Trophoblast cell (in vitro differentiated cells and primary cell): ENCODE measurements at regions not wholly inside any gene's neighbourhood (a gene's known extent, or its start where the extent isn't known, plus 50 kb on each side); places are given as distances from the start of the nearest gene placed in this dataset.

ENCODE experiments used
- DNase-seq, 2 donors: peaks; one replicate each; pipeline ENCODE4 v3.0.0-alpha.2; 2016
- H2AFZ ChIP-seq: 2 replicates; pipeline ENCODE4 v1.6.1; 2013; ENCODE audit warnings: low read length, moderate library complexity, mild to moderate bottlenecking; ENCODE audit not compliant: insufficient read depth, poor library complexity
- H2AK5ac ChIP-seq: 2 replicates; pipeline ENCODE4 v1.6.1; 2013; ENCODE audit warnings: mild to moderate bottlenecking, low read length
- H2BK120ac ChIP-seq: 2 replicates; pipeline ENCODE4 v1.6.1; 2013; ENCODE audit warnings: low read length, mild to moderate bottlenecking, moderate library complexity; ENCODE audit not compliant: insufficient read depth, poor library complexity
- H2BK12ac ChIP-seq: 2 replicates; pipeline ENCODE4 v1.6.1; 2013; ENCODE audit warnings: mild to moderate bottlenecking, low read length, moderate library complexity
- H2BK5ac ChIP-seq: 2 replicates; pipeline ENCODE4 v1.6.1; 2013; ENCODE audit warnings: low read length, low read depth, moderate library complexity, mild to moderate bottlenecking; ENCODE audit not compliant: poor library complexity
- H3K14ac ChIP-seq: 2 replicates; pipeline ENCODE4 v1.6.1; 2013; ENCODE audit warnings: mild to moderate bottlenecking, low read length
- H3K18ac ChIP-seq: 2 replicates; pipeline ENCODE4 v1.6.1; 2013; ENCODE audit warnings: mild to moderate bottlenecking, low read length
- H3K23ac ChIP-seq: 2 replicates; pipeline ENCODE4 v1.6.1; 2013; ENCODE audit warnings: low read length
- H3K27ac ChIP-seq: 2 replicates; pipeline ENCODE4 v1.5.1; 2013; ENCODE audit warnings: low read depth, mild to moderate bottlenecking, inconsistent platforms, low read length, moderate library complexity
- H3K27me3 ChIP-seq: 2 replicates; pipeline ENCODE4 v1.6.1; 2013; ENCODE audit warnings: inconsistent platforms, mild to moderate bottlenecking, low read length, moderate library complexity; ENCODE audit not compliant: insufficient read depth
- H3K36me3 ChIP-seq, 2 experiments: 1 replicate in 1 of 2; 2 replicates in 1 of 2; pipeline ENCODE4 v1.6.1; 2013; ENCODE audit warnings: low read length in 2 of 2, mild to moderate bottlenecking in 2 of 2, moderate library complexity in 1 of 2; ENCODE audit not compliant: insufficient read depth in 2 of 2, control insufficient read depth in 1 of 2
- H3K4ac ChIP-seq: 2 replicates; pipeline ENCODE4 v1.6.1; 2013; ENCODE audit warnings: low read depth, mild to moderate bottlenecking, low read length, moderate library complexity
- H3K4me1 ChIP-seq, 2 experiments: 1 replicate in 1 of 2; 2 replicates in 1 of 2; pipeline ENCODE4 v1.6.1; 2013; ENCODE audit warnings: low read length in 2 of 2, mild to moderate bottlenecking in 2 of 2, moderate library complexity in 1 of 2; ENCODE audit not compliant: insufficient read depth in 2 of 2, control insufficient read depth in 1 of 2
- H3K4me2 ChIP-seq: 2 replicates; pipeline ENCODE4 v1.6.1; 2013; ENCODE audit warnings: inconsistent platforms, mild to moderate bottlenecking, low read length, moderate library complexity
- H3K4me3 ChIP-seq: 2 replicates; pipeline ENCODE4 v1.5.1; 2013; ENCODE audit warnings: mild to moderate bottlenecking, low read depth, low read length, inconsistent platforms
- H3K79me1 ChIP-seq: one replicate; pipeline ENCODE4 v1.6.1; 2013; ENCODE audit warnings: low read length
- H3K79me2 ChIP-seq: 2 replicates; pipeline ENCODE4 v1.6.1; 2013; ENCODE audit warnings: low read length, mild to moderate bottlenecking; ENCODE audit not compliant: control insufficient read depth, insufficient read depth, poor library complexity
- H3K9ac ChIP-seq: 2 replicates; pipeline ENCODE4 v1.6.1; 2013; ENCODE audit warnings: mild to moderate bottlenecking, low read length
- H3K9me3 ChIP-seq: 2 replicates; pipeline ENCODE4 v1.6.1; 2013; ENCODE audit warnings: low read depth, mild to moderate bottlenecking, control low read depth, inconsistent platforms, low read length; ENCODE audit not compliant: insufficient read depth
- H4K12ac ChIP-seq: 2 replicates; pipeline ENCODE4 v1.6.1; 2013; ENCODE audit warnings: low read depth, mild to moderate bottlenecking, low read length, moderate library complexity
- H4K8ac ChIP-seq: 2 replicates; pipeline ENCODE4 v1.6.1; 2013; ENCODE audit warnings: low read depth, mild to moderate bottlenecking, low read length, moderate library complexity
- H4K91ac ChIP-seq: one replicate; pipeline ENCODE4 v1.6.1; 2013; ENCODE audit warnings: low read depth, mild to moderate bottlenecking, low read length, moderate library complexity
- WGBS: extraction: QIAGEN DNeasy Blood & Tissue Kit; methylation state at CpG from one replicate; pipeline ENCODE4 v1.1.7; 2013; ENCODE audit warnings: missing lambda C conversion rate; ENCODE audit not compliant: insufficient read length, insufficient coverage; ENCODE audit errors: extremely low coverage; 5-methylcytosine and 5-hydroxymethylcytosine counted together

GRCh38 chr3:152902141-152902669 is 67.3 kb downstream of the P2RY1 start:
- Histone ChIP-seq H3K18ac (no peak overlapping the region), H3K27ac (no peak overlapping the region), H2AFZ (no peak overlapping the region), H3K36me3 (no peaks in the 10 kb centered on the region), H4K8ac (no peak overlapping the region), H2BK5ac (no peak overlapping the region), H3K9ac (no peak overlapping the region), H4K12ac (no peak overlapping the region), H3K27me3 (no peaks in the 10 kb centered on the region), H3K14ac (no peak overlapping the region), H3K79me1 (no peaks in the 10 kb centered on the region), H3K4me3 (no peak overlapping the region), H3K9me3 (no peaks in the 10 kb centered on the region), H3K23ac (no peak overlapping the region), H3K4ac (no peak overlapping the region), H4K91ac (no peak overlapping the region), H3K4me2 (no peak overlapping the region), H3K79me2 (no peaks in the 10 kb centered on the region), H3K4me1 (no peaks in the 10 kb centered on the region), H2BK12ac (no peak overlapping the region), H2BK120ac (no peak overlapping the region), H2AK5ac (no peak overlapping the region)
- WGBS: no CpG with 5 or more reads among the region's 2 CpGs
- DNase-seq: peak; percentile 83 to 99

GRCh38 chr3:152905631-152906030 is 70.7 kb downstream of the P2RY1 start:
- no peaks in the 10 kb centered on the region for H3K79me2 ChIP-seq
- H3K9ac ChIP-seq: no peak overlapping the region
- H2BK5ac ChIP-seq: no peak overlapping the region
- H3K36me3 ChIP-seq: no peaks in the 10 kb centered on the region
- H2BK120ac ChIP-seq: no peak overlapping the region
- H3K27ac ChIP-seq: no peak overlapping the region
- H4K91ac ChIP-seq: no peak overlapping the region
- no peaks in the 10 kb centered on the region for H3K27me3 ChIP-seq
- DNase-seq: no peak
- H4K12ac ChIP-seq: no peak overlapping the region
- H3K4me2 ChIP-seq: no peak overlapping the region
- no peak overlapping the region for H2AFZ ChIP-seq
- no peak overlapping the region for H3K18ac ChIP-seq
- no peak overlapping the region for H2AK5ac ChIP-seq
- no peak overlapping the region for H3K4me3 ChIP-seq
- no peak overlapping the region for H3K4ac ChIP-seq
- H3K4me1 ChIP-seq: no peaks in the 10 kb centered on the region
- no peaks in the 10 kb centered on the region for H3K9me3 ChIP-seq
- H2BK12ac ChIP-seq: no peak overlapping the region
- H3K23ac ChIP-seq: no peak overlapping the region
- no peak overlapping the region for H3K14ac ChIP-seq
- H3K79me1 ChIP-seq: no peaks in the 10 kb centered on the region
- H4K8ac ChIP-seq: no peak overlapping the region

- no peak overlapping the region for H2BK12ac ChIP-seq
- H3K4me3 ChIP-seq: no peak overlapping the region
- no peak overlapping the region for H2AFZ ChIP-seq
- no peak overlapping the region for H3K27ac ChIP-seq
- H3K4me1 ChIP-seq: no peaks in the 10 kb centered on the region
- no peak overlapping the region for H2BK120ac ChIP-seq
- H2AK5ac ChIP-seq: no peak overlapping the region
- H3K4ac ChIP-seq: no peak overlapping the region
- no peaks in the 10 kb centered on the region for H3K27me3 ChIP-seq
- H2BK5ac ChIP-seq: no peak overlapping the region
- H4K12ac ChIP-seq: no peak overlapping the region
- H3K79me1 ChIP-seq: no peaks in the 10 kb centered on the region
- H3K4me2 ChIP-seq: no peak overlapping the region
- no peaks in the 10 kb centered on the region for H3K9me3 ChIP-seq
- no peaks in the 10 kb centered on the region for H3K36me3 ChIP-seq
- H4K8ac ChIP-seq: no peak overlapping the region
- DNase-seq: no peak
- H4K91ac ChIP-seq: no peak overlapping the region
- H3K18ac ChIP-seq: no peak overlapping the region
- H3K23ac ChIP-seq: no peak overlapping the region
- no peak overlapping the region for H3K9ac ChIP-seq
- H3K79me2 ChIP-seq: no peaks in the 10 kb centered on the region
- no peak overlapping the region for H3K14ac ChIP-seq
- no CpG with 5 or more reads among the region's 2 CpGs for WGBS
Measured at GRCh38 chr3:152909180-152909883, 74.4 kb downstream of the P2RY1 start.

- Histone ChIP-seq H2BK120ac (no peak overlapping the region), H4K91ac (no peak overlapping the region), H3K79me1 (no peaks in the 10 kb centered on the region), H3K4me2 (no peak overlapping the region), H4K12ac (no peak overlapping the region), H2BK12ac (no peak overlapping the region), H3K4me3 (no peak overlapping the region), H3K79me2 (no peaks in the 10 kb centered on the region), H3K18ac (no peak overlapping the region), H2BK5ac (no peak overlapping the region), H3K9ac (no peak overlapping the region), H3K27ac (no peak overlapping the region), H3K4me1 (no peaks in the 10 kb centered on the region), H3K27me3 (no peaks in the 10 kb centered on the region), H3K4ac (no peak overlapping the region), H2AFZ (no peak overlapping the region), H3K36me3 (no peaks in the 10 kb centered on the region), H3K9me3 (no peaks in the 10 kb centered on the region), H3K23ac (no peak overlapping the region), H3K14ac (no peak overlapping the region), H2AK5ac (no peak overlapping the region), H4K8ac (no peak overlapping the region)
- no CpG with 5 or more reads among the region's 4 CpGs for WGBS
- DNase-seq: peak in 1 of 2 donors; percentile 10
Measured at GRCh38 chr3:152910211-152910610, 75.3 kb downstream of the P2RY1 start.
